ENCODE measurements at regions not wholly inside any gene's neighbourhood (a gene's known extent, or its start where the extent isn't known, plus 50 kb on each side); places are given as distances from the start of the nearest gene placed in this dataset.

- TF ChIP-seq, protein P1, sequence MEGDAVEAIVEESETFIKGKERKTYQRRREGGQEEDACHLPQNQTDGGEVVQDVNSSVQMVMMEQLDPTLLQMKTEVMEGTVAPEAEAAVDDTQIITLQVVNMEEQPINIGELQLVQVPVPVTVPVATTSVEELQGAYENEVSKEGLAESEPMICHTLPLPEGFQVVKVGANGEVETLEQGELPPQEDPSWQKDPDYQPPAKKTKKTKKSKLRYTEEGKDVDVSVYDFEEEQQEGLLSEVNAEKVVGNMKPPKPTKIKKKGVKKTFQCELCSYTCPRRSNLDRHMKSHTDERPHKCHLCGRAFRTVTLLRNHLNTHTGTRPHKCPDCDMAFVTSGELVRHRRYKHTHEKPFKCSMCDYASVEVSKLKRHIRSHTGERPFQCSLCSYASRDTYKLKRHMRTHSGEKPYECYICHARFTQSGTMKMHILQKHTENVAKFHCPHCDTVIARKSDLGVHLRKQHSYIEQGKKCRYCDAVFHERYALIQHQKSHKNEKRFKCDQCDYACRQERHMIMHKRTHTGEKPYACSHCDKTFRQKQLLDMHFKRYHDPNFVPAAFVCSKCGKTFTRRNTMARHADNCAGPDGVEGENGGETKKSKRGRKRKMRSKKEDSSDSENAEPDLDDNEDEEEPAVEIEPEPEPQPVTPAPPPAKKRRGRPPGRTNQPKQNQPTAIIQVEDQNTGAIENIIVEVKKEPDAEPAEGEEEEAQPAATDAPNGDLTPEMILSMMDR (conservative IDR thresholded peaks at IDR 0.05), result no peak
- no peak for TF ChIP-seq EZH2 (IDR thresholded peaks at IDR 0.05; ENCODE audit: low read depth)
Observed at GRCh38 chr10:71123023-71123422, 89.3 kb upstream of the UNC5B start.
